Upper lobe of left lung (tissue), 4 donors: ENCODE measurements at regions not wholly inside any gene's neighbourhood (a gene's known extent, or its start where the extent isn't known, plus 50 kb on each side); places are given as distances from the start of the nearest gene placed in this dataset.

Source experiments
- POLR2A ChIP-seq, 4 donors: fragments of 450-650 bp; IDR thresholded peaks; one replicate each; pipeline ENCODE4 v1.5.1; 2016 to 2017; ENCODE audit warnings: antibody characterized with exemption in 4 of 4, mild to moderate bottlenecking in 2 of 4
- POLR2AphosphoS5 ChIP-seq, 2 donors: sonication (generic); formaldehyde crosslinking; IDR thresholded peaks; one replicate each; pipeline ENCODE4 v1.5.1; 2017; ENCODE audit warnings: antibody characterized with exemption in 2 of 2
- TF ChIP-seq, protein P1 (sequence below), 6 experiments: fragments of 450-650 bp in 4 of 6; fragments of 200-600 bp in 2 of 6; sonication (generic) in 2 of 6; IDR thresholded peaks; one replicate each; pipeline ENCODE4 v1.5.1; 2016 to 2019; ENCODE audit warnings: antibody characterized with exemption in 6 of 6

DNA sequence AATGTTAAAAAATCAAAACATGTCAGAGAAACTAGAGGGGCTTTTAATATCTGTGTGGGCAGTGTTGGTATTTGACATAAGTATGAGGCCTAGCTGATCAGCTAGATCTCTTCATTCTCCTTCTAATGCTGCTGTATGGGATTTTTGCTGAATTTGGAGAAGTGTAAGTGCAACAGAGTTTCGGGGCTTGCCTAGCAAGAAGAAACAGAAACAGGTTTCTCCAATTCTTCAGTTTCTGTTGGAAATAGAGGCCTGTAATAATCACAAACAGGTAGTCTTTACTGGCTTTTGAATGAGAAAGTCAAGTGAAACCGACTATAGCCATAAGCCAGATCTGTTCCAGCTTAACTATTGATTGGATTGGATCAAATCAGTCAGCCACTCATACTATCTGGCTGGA is 96.4 kb upstream of the PCLO start:
- TF ChIP-seq POLR2A (IDR thresholded peaks at IDR 0.05) (no peak), POLR2AphosphoS5 (IDR thresholded peaks at IDR 0.05) (no peak)
- TF ChIP-seq, protein P1, sequence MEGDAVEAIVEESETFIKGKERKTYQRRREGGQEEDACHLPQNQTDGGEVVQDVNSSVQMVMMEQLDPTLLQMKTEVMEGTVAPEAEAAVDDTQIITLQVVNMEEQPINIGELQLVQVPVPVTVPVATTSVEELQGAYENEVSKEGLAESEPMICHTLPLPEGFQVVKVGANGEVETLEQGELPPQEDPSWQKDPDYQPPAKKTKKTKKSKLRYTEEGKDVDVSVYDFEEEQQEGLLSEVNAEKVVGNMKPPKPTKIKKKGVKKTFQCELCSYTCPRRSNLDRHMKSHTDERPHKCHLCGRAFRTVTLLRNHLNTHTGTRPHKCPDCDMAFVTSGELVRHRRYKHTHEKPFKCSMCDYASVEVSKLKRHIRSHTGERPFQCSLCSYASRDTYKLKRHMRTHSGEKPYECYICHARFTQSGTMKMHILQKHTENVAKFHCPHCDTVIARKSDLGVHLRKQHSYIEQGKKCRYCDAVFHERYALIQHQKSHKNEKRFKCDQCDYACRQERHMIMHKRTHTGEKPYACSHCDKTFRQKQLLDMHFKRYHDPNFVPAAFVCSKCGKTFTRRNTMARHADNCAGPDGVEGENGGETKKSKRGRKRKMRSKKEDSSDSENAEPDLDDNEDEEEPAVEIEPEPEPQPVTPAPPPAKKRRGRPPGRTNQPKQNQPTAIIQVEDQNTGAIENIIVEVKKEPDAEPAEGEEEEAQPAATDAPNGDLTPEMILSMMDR (IDR thresholded peaks at IDR 0.05): no peak
